ENCODE measurements at regions not wholly inside any gene's neighbourhood (a gene's known extent, or its start where the extent isn't known, plus 50 kb on each side); places are given as distances from the start of the nearest gene placed in this dataset.

DNA sequence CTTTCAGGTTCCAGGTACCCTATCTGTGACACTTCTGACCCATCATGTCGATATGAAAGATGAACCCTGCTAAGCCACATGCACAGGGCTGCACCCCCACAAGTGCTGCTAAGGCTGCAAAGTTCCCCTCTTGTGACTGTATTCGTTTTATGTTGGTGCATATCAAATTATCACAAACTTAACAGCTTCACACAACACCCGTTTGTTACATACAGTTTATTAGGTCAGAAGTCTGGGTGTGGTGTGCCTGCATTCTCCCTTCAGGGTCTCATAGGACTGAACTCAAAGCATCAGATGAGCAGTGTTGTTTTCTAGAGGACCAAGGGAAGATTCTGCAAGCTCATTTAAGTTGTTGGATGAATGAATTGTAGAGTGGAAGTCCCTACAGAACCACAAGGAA lies 199.4 kb downstream of the ANAPC1 start:
- ChIA-PET POLR2A (no interaction called here), CTCF (no interaction called here)
- BruUV-seq (replicated peaks) = no TSS peak
- Histone ChIP-seq H3K27ac (ENCODE audit: low read length) (no peak overlapping the region), H3K4me3 (ENCODE audit: low read depth in 2 of 2, low read length in 2 of 2) (no peak overlapping the region), H3K9me3 (ENCODE audit: control insufficient read depth, insufficient read depth, low read depth, low read length) (no peaks in the 10 kb centered on the region), H3K4me1 (ENCODE audit: control insufficient read depth, insufficient read depth, low read length) (no peaks in the 10 kb centered on the region), H3K36me3 (ENCODE audit: control insufficient read depth, insufficient read depth, low read length) (no peaks in the 10 kb centered on the region), H3K27me3 (ENCODE audit: control insufficient read depth, insufficient read depth, low read length) (no peaks in the 10 kb centered on the region)
- DNase-seq (ENCODE audit: low read depth, low spot score) (no peak), ATAC-seq (no peak)
- TF ChIP-seq POLR2AphosphoS5 (IDR thresholded peaks at IDR 0.05; ENCODE audit: low read depth, low read length) (no peak), TCF7L2 (IDR thresholded peaks at IDR 0.05; ENCODE audit: low read depth, low read length) (no peak), REST (IDR thresholded peaks at IDR 0.05; ENCODE audit: insufficient read depth in 1 of 2, low read depth in 2 of 2, low read length in 1 of 2) (no peak)
- intact Hi-C loops (cut with micrococcal nuclease; ENCODE audit: unreplicated experiment) (no loop called here), in situ Hi-C loops (cut with HindIII; ENCODE audit: low pct_unique_long_range_greater_than_20kb, low sequenced_read_pairs) (no loop called here)

- ChIA-PET POLR2A (no interaction called here), CTCF (no interaction called here)
- no TSS peak for BruUV-seq (replicated peaks)
- ATAC-seq (no peak), DNase-seq (ENCODE audit: low read depth, low spot score) (no peak)
- Histone ChIP-seq H3K36me3 (ENCODE audit: control insufficient read depth, insufficient read depth, low read length) (no peaks in the 10 kb centered on the region), H3K27ac (ENCODE audit: low read length) (no peak overlapping the region), H3K4me3 (ENCODE audit: low read depth in 2 of 2, low read length in 2 of 2) (no peak overlapping the region), H3K27me3 (ENCODE audit: control insufficient read depth, insufficient read depth, low read length) (no peaks in the 10 kb centered on the region), H3K9me3 (ENCODE audit: control insufficient read depth, insufficient read depth, low read depth, low read length) (no peaks in the 10 kb centered on the region), H3K4me1 (ENCODE audit: control insufficient read depth, insufficient read depth, low read length) (no peaks in the 10 kb centered on the region)
- TF ChIP-seq REST (IDR thresholded peaks at IDR 0.05; ENCODE audit: insufficient read depth in 1 of 2, low read depth in 2 of 2, low read length in 1 of 2) (no peak), POLR2AphosphoS5 (IDR thresholded peaks at IDR 0.05; ENCODE audit: low read depth, low read length) (no peak), SIN3A (IDR thresholded peaks at IDR 0.05; ENCODE audit: borderline replicate concordance, insufficient read depth, low read depth, low read length) (no peak), CTCF (IDR thresholded peaks at IDR 0.05) (no peak), TCF7L2 (IDR thresholded peaks at IDR 0.05; ENCODE audit: low read depth, low read length) (no peak)
- intact Hi-C loops (cut with micrococcal nuclease; ENCODE audit: unreplicated experiment) = no loop called here
- in situ Hi-C loops (cut with HindIII; ENCODE audit: low pct_unique_long_range_greater_than_20kb, low sequenced_read_pairs) = no loop called here
Measured at GRCh38 chr2:111685342-111685741, 198.7 kb downstream of the ANAPC1 start.
